ENCODE measurements at regions not wholly inside any gene's neighbourhood (a gene's known extent, or its start where the extent isn't known, plus 50 kb on each side); places are given as distances from the start of the nearest gene placed in this dataset.
"Not testable (repeated sequence)": the region's sequence is repeated elsewhere in the genome, so short reads cannot be mapped to it uniquely, and the experiment has no call there.

- not testable (repeated sequence) for TF ChIP-seq CTCF, POLR2A, POLR2AphosphoS5 (IDR thresholded peaks at IDR 0.05)
Measured at GRCh38 chr2:131689066-131689465, 161.4 kb downstream of the CCDC74A start.

Data from upper lobe of left lung (tissue), 4 donors.